Activated B cell treated with CpG ODN at 0.5 μM for 24 hours (primary cell): ENCODE measurements at regions not wholly inside any gene's neighbourhood (a gene's known extent, or its start where the extent isn't known, plus 50 kb on each side); places are given as distances from the start of the nearest gene placed in this dataset.
"Not testable (repeated sequence)": the region's sequence is repeated elsewhere in the genome, so short reads cannot be mapped to it uniquely, and the experiment has no call there.

Source experiments
- ATAC-seq: fragments of 200-7000 bp; cut with Tn5 transposase; one replicate; pipeline ENCODE4 v1.10.0; 2021; ENCODE audit warnings: low read depth, mild to moderate bottlenecking, moderate library complexity
- CTCF ChIA-PET: fragments of 350-600 bp; sonication (Branson Sonifier 250); formaldehyde crosslinking; loops from one replicate; lab custom pipeline; 2021; ENCODE audit warnings: antibody characterized with exemption; lab: Charles Lee
- POLR2A ChIA-PET: fragments of 350-600 bp; sonication (Branson Sonifier 250); formaldehyde crosslinking; loops from one replicate; lab custom pipeline; 2021; ENCODE audit warnings: antibody characterized with exemption; lab: Charles Lee
- DNase-seq: peaks from one replicate; pipeline ENCODE4 v3.0.0; 2022
- H3K27ac Mint-ChIP-seq: one replicate; pipeline ENCODE4 v1.8.0; 2020; ENCODE audit warnings: mixed read lengths
- H3K27me3 Mint-ChIP-seq: one replicate; pipeline ENCODE4 v1.8.0; 2021; ENCODE audit warnings: mixed read lengths
- H3K36me3 Mint-ChIP-seq: one replicate; pipeline ENCODE4 v1.8.0; 2021; ENCODE audit warnings: low read depth, mixed read lengths
- H3K4me1 Mint-ChIP-seq: one replicate; pipeline ENCODE4 v1.8.0; 2021; ENCODE audit warnings: mixed read lengths
- H3K4me3 Mint-ChIP-seq: one replicate; pipeline ENCODE4 v1.8.0; 2020; ENCODE audit warnings: mild to moderate bottlenecking, mixed read lengths
- H3K9me3 Mint-ChIP-seq: one replicate; pipeline ENCODE4 v1.8.0; 2020; ENCODE audit warnings: mixed read lengths
- intact Hi-C: fragments of 100-400 bp; cut with micrococcal nuclease; formaldehyde crosslinking; loops from one replicate; pipeline ENCODE4 v1.15.1; 2024

DNA sequence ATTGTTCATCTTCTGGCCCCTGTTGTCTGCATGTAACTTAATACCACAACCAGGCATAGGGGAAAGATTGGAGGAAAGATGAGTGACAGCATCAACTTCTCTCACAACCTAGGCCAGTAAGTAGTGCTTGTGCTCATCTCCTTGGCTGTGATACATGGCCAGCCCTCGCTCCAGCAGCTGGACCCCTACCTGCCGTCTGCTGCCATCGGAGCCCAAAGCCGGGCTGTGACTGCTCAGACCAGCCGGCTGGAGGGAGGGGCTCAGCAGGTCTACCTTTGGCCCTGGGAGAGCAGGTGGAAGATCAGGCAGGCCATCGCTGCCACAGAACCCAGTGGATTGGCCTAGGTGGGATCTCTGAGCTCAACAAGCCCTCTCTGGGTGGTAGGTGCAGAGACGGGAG is 268.8 kb downstream of the OR4F29 start:
- intact Hi-C loops, CTCF ChIA-PET, H3K9me3 Mint-ChIP-seq, H3K36me3 Mint-ChIP-seq, POLR2A ChIA-PET, H3K4me1 Mint-ChIP-seq, H3K27ac Mint-ChIP-seq, H3K4me3 Mint-ChIP-seq, DNase-seq, H3K27me3 Mint-ChIP-seq, ATAC-seq: not testable (repeated sequence)

- CTCF ChIA-PET, H3K9me3 Mint-ChIP-seq, intact Hi-C loops, H3K4me3 Mint-ChIP-seq, H3K27ac Mint-ChIP-seq, H3K27me3 Mint-ChIP-seq, ATAC-seq, H3K4me1 Mint-ChIP-seq, H3K36me3 Mint-ChIP-seq, POLR2A ChIA-PET: not testable (repeated sequence)
- DNase-seq, result peak; percentile 15
Measured at GRCh38 chr1:181247-182216, 269.9 kb downstream of the OR4F29 start.

DNA sequence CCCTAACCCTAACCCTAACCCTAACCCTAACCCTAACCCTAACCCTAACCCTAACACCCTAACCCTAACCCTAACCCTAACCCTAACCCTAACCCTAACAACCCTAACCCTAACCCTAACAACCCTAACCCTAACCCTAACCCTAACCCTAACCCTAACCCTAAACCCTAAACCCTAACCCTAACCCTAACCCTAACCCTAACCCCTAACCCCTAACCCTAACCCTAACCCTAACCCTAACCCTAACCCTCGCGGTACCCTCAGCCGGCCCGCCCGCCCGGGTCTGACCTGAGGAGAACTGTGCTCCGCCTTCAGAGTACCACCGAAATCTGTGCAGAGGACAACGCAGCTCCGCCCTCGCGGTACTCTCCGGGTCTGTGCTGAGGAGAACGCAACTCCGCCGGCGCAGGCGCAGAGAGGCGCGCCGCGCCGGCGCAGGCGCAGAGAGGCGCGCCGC is 270.7 kb downstream of the OR4F29 start:
- intact Hi-C loops, ATAC-seq, POLR2A ChIA-PET, H3K36me3 Mint-ChIP-seq, H3K4me1 Mint-ChIP-seq, H3K27me3 Mint-ChIP-seq, CTCF ChIA-PET, H3K9me3 Mint-ChIP-seq, H3K27ac Mint-ChIP-seq, H3K4me3 Mint-ChIP-seq: not testable (repeated sequence)
- peak; percentile 13 for DNase-seq

DNA sequence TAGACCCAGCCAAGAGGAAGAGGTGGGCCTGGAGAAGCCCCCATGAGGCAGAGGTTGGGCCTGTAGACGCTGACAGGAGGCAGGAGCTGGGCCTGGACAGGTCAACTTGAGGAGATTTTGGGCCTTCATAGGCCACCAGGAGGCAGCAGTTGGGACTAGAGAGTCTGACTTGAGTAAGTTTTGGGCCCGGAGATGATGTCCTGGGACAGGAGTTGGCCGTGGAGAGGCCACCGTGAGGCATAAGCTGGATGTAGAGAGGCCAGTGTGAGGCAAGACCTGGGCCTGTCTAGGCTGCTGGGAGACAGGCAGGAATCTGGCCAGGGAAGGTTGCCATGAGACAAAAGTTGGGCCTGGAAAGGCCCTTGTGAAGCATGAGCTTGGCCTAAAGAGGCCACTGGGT is 312.6 kb downstream of the OR4F29 start:
- H3K27me3 Mint-ChIP-seq, DNase-seq, H3K4me1 Mint-ChIP-seq, POLR2A ChIA-PET, H3K4me3 Mint-ChIP-seq, H3K36me3 Mint-ChIP-seq, intact Hi-C loops, H3K27ac Mint-ChIP-seq, CTCF ChIA-PET, H3K9me3 Mint-ChIP-seq, ATAC-seq: not testable (repeated sequence)

GRCh38 chr1:137664-138063 is 313.8 kb downstream of the OR4F29 start:
- H3K36me3 Mint-ChIP-seq, intact Hi-C loops, CTCF ChIA-PET: not testable (repeated sequence)

DNA sequence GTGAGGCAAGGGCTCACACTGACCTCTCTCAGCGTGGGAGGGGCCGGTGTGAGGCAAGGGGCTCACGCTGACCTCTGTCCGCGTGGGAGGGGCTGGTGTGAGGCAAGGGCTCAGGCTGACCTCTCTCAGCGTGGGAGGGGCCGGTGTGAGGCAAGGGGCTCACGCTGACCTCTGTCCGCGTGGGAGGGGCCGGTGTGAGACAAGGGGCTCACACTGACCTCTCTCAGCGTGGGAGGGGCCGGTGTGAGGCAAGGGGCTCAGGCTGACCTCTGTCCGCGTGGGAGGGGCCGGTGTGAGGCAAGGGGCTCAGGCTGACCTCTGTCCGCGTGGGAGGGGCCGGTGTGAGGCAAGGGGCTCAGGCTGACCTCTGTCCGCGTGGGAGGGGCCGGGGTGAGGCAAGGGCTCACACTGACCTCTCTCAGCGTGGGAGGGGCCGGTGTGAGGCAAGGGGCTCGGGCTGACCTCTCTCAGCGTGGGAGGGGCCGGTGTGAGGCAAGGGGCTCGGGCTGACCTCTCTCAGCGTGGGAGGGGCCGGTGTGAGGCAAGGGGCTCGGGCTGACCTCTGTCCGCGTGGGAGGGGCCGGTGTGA is 315.0 kb downstream of the OR4F29 start:
- POLR2A ChIA-PET, H3K4me3 Mint-ChIP-seq, DNase-seq, H3K36me3 Mint-ChIP-seq, CTCF ChIA-PET, H3K27ac Mint-ChIP-seq, H3K4me1 Mint-ChIP-seq, intact Hi-C loops, H3K9me3 Mint-ChIP-seq, ATAC-seq, H3K27me3 Mint-ChIP-seq: not testable (repeated sequence)

More at GRCh38 chr1:137664-138063, 313.8 kb downstream of the OR4F29 start:
- H3K27ac Mint-ChIP-seq, DNase-seq, H3K9me3 Mint-ChIP-seq, H3K27me3 Mint-ChIP-seq, H3K4me1 Mint-ChIP-seq, H3K4me3 Mint-ChIP-seq, POLR2A ChIA-PET, ATAC-seq: not testable (repeated sequence)

GRCh38 chr1:134936-135335 is 316.5 kb downstream of the OR4F29 start:
- H3K4me1 Mint-ChIP-seq, intact Hi-C loops, POLR2A ChIA-PET, DNase-seq, H3K4me3 Mint-ChIP-seq, H3K36me3 Mint-ChIP-seq, ATAC-seq, CTCF ChIA-PET, H3K9me3 Mint-ChIP-seq, H3K27me3 Mint-ChIP-seq, H3K27ac Mint-ChIP-seq: not testable (repeated sequence)

DNA sequence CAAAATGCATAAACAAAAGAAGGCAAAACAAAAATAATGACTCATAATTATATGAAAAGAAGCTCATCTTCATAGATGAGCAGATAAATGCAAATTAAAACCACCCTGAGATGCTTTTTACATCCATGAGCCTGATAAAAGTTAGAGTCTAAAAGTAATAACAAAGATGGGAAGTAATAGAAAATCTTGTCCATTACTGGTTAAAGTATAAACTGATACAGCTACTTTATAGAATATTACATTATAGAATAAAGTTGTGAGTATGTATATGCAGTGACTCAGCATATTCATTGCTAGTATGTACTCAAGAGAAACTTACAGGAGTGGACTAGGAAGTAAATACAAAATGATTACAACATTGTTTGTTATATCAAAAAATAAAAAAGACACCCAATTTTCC is 333.0 kb downstream of the OR4F29 start:
- DNase-seq, H3K9me3 Mint-ChIP-seq, intact Hi-C loops: not testable (repeated sequence)

DNA sequence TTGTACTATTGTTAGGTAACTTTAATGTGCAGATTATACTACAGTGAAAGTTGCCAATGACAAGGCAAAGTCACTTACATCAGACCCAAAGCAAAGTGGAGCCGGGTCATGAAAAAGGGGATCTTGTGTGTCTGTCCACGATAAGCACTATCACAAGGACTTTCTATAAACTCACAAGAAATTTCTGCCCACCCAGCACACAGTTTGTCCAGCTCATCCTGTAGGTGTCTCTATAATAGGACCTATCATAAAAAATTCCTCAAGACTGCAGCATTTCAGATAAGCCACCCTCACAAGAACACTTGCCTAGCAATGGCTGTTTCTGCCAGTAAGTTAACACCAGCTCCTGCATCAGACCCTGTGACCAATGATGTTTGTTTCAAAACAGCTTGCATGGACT is 335.9 kb downstream of the OR4F29 start:
- H3K4me3 Mint-ChIP-seq, ATAC-seq, H3K27me3 Mint-ChIP-seq, CTCF ChIA-PET, H3K27ac Mint-ChIP-seq, H3K9me3 Mint-ChIP-seq, POLR2A ChIA-PET, DNase-seq, H3K36me3 Mint-ChIP-seq, intact Hi-C loops, H3K4me1 Mint-ChIP-seq: not testable (repeated sequence)

More for the DNA sequence above, 333.0 kb downstream of the OR4F29 start:
- POLR2A ChIA-PET, H3K36me3 Mint-ChIP-seq, H3K4me3 Mint-ChIP-seq, ATAC-seq, H3K4me1 Mint-ChIP-seq, H3K27me3 Mint-ChIP-seq, CTCF ChIA-PET, H3K27ac Mint-ChIP-seq: not testable (repeated sequence)

GRCh38 chr1:104776-105175 is 346.7 kb downstream of the OR4F29 start:
- POLR2A ChIA-PET, H3K4me1 Mint-ChIP-seq, H3K27me3 Mint-ChIP-seq, H3K27ac Mint-ChIP-seq, intact Hi-C loops, ATAC-seq, H3K9me3 Mint-ChIP-seq, H3K36me3 Mint-ChIP-seq, H3K4me3 Mint-ChIP-seq, CTCF ChIA-PET, DNase-seq: not testable (repeated sequence)

DNA sequence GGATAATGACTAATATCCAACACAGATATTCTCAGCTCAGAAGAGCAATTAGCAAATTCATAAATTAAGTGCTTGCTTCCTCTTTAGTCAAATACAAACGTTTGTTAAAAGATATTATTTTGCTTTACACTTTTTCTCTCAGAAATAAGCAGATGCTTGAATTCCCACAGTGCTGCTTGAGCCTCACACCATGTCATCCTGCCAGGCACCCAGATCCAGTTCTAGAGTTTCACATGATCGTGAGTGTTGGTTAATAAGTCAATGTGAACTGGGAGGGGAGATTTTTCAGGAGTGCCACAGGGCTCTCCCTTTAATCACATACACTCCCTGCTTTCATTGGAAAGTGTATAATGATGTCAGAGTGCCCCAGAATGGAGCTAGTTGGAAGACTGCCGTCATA is 352.0 kb downstream of the OR4F29 start:
- H3K27me3 Mint-ChIP-seq, H3K27ac Mint-ChIP-seq, H3K4me1 Mint-ChIP-seq, intact Hi-C loops, H3K36me3 Mint-ChIP-seq, DNase-seq, POLR2A ChIA-PET, CTCF ChIA-PET, H3K4me3 Mint-ChIP-seq, H3K9me3 Mint-ChIP-seq, ATAC-seq: not testable (repeated sequence)

DNA sequence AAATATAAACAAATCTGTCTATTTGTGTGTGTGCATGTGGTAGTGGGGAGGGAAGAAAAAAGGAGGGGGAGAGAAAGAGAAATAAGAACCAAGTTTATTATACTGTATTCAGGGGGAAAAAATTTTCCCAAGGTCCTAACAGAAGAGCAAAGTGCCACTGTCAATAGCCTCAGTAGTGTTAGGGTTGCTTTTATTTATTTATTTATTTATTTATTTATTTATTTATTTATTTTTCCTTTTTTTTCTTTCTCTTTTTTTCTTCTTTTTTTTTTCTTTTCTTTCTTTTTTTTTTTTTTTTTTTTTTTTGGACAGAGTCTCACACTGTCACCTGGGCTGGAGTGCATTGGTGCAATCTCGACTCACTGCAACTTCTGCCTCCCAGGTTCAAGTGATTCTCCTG is 352.7 kb downstream of the OR4F29 start:
- POLR2A ChIA-PET, H3K36me3 Mint-ChIP-seq, H3K4me3 Mint-ChIP-seq, CTCF ChIA-PET, H3K4me1 Mint-ChIP-seq, DNase-seq, H3K27me3 Mint-ChIP-seq, H3K27ac Mint-ChIP-seq, intact Hi-C loops, H3K9me3 Mint-ChIP-seq, ATAC-seq: not testable (repeated sequence)
